HEK293 (cell line): ENCODE measurements at regions not wholly inside any gene's neighbourhood (a gene's known extent, or its start where the extent isn't known, plus 50 kb on each side); places are given as distances from the start of the nearest gene placed in this dataset.

ENCODE experiments used
- CTCF ChIA-PET: fragments of 350-600 bp; formaldehyde crosslinking; extraction: SDS; loops from one replicate; lab custom pipeline; 2021; ENCODE audit warnings: antibody characterized with exemption; lab: Yijun Ruan, JAX
- POLR2A ChIA-PET: fragments of 300-600 bp; formaldehyde crosslinking; extraction: SDS; loops from one replicate; lab custom pipeline; 2020; ENCODE audit warnings: antibody characterized with exemption, inconsistent platforms; lab: Yijun Ruan, JAX
- H3K27ac ChIP-seq: fragments of 200-500 bp; sonication (Bioruptor generic); 2 replicates; pipeline ENCODE4 v1.5.1; 2014; ENCODE audit warnings: low read depth, low read length, control low read depth, inconsistent platforms; ENCODE audit errors: extremely low read depth
- H3K36me3 ChIP-seq, 2 experiments: fragments of 200-500 bp in 1 of 2; sonication (Bioruptor generic) in 1 of 2; 1 replicate in 1 of 2; 2 replicates in 1 of 2; pipeline ENCODE4 v1.5.1; 2014 to 2017; ENCODE audit warnings: inconsistent platforms in 2 of 2, low read length in 2 of 2; ENCODE audit not compliant: control insufficient read depth in 2 of 2, insufficient read depth in 1 of 2
- H3K4me1 ChIP-seq: fragments of 200-500 bp; sonication (Bioruptor generic); 2 replicates; pipeline ENCODE4 v1.5.1; 2014; ENCODE audit warnings: mild to moderate bottlenecking, low read length, inconsistent platforms; ENCODE audit not compliant: control insufficient read depth, insufficient read depth
- H3K4me3 ChIP-seq: 2 replicates; pipeline ENCODE4 v1.5.1; 2011; ENCODE audit warnings: low read depth, mild to moderate bottlenecking, control low read depth, low read length, moderate library complexity
- H3K9me3 ChIP-seq: fragments of 200-500 bp; sonication (Bioruptor generic); 2 replicates; pipeline ENCODE4 v1.5.1; 2014; ENCODE audit warnings: low read depth, low read length, inconsistent platforms; ENCODE audit not compliant: control insufficient read depth, insufficient read depth
- ATF2 ChIP-seq: fragments of 450-650 bp; formaldehyde crosslinking; IDR thresholded peaks from 2 replicates; pipeline ENCODE4 v1.5.1; 2016; ENCODE audit warnings: missing biosample characterization, missing genetic modification characterization, low read depth
- MYNN ChIP-seq: fragments of 450-650 bp; formaldehyde crosslinking; IDR thresholded peaks from 2 replicates; pipeline ENCODE4 v1.5.1; 2016; ENCODE audit warnings: missing biosample characterization, missing genetic modification characterization, borderline replicate concordance
- REST ChIP-seq: fragments of 450-650 bp; formaldehyde crosslinking; IDR thresholded peaks from 2 replicates; pipeline ENCODE4 v1.5.1; 2016; ENCODE audit warnings: missing biosample characterization, missing genetic modification characterization
- SCRT1 ChIP-seq: fragments of 450-650 bp; formaldehyde crosslinking; IDR thresholded peaks from 2 replicates; pipeline ENCODE4 v1.5.1; 2016; ENCODE audit warnings: missing biosample characterization, missing genetic modification characterization, borderline replicate concordance
- WT1 ChIP-seq: fragments of 450-650 bp; formaldehyde crosslinking; IDR thresholded peaks from 2 replicates; pipeline ENCODE4 v1.5.1; 2016; ENCODE audit warnings: missing biosample characterization, missing genetic modification characterization
- ZBTB11 ChIP-seq: fragments of 450-650 bp; formaldehyde crosslinking; conservative IDR thresholded peaks from 2 replicates; pipeline ENCODE4 v1.5.1; 2016; ENCODE audit warnings: low read depth, missing biosample characterization, missing genetic modification characterization
- ZBTB17 ChIP-seq: fragments of 450-650 bp; formaldehyde crosslinking; IDR thresholded peaks from 2 replicates; pipeline ENCODE4 v1.5.1; 2016; ENCODE audit warnings: missing biosample characterization, missing genetic modification characterization
- ZBTB49 ChIP-seq: fragments of 450-650 bp; formaldehyde crosslinking; IDR thresholded peaks from 2 replicates; pipeline ENCODE4 v1.5.1; 2016; ENCODE audit warnings: missing biosample characterization, missing genetic modification characterization, low read depth
- ZNF140 ChIP-seq: fragments of 450-650 bp; formaldehyde crosslinking; IDR thresholded peaks from 2 replicates; pipeline ENCODE4 v1.5.1; 2016; ENCODE audit warnings: missing biosample characterization, missing genetic modification characterization
- ZNF16 ChIP-seq: fragments of 450-650 bp; formaldehyde crosslinking; IDR thresholded peaks from 2 replicates; pipeline ENCODE4 v1.5.1; 2016; ENCODE audit warnings: low read depth, missing biosample characterization, missing genetic modification characterization
- ZNF24 ChIP-seq: fragments of 450-650 bp; formaldehyde crosslinking; IDR thresholded peaks from 2 replicates; pipeline ENCODE4 v1.5.1; 2016; ENCODE audit warnings: missing biosample characterization, missing genetic modification characterization
- ZNF677 ChIP-seq: fragments of 450-650 bp; IDR thresholded peaks from 2 replicates; pipeline ENCODE4 v1.5.0; 2018; ENCODE audit warnings: missing biosample characterization, mild to moderate bottlenecking, missing genetic modification characterization, moderate library complexity

GRCh38 chr9:131807144-131807983 is 67.5 kb upstream of the RAPGEF1 start:
- TF ChIP-seq ZNF24 (tag by site-specific recombination) (no peak), ZNF677 (tag by site-specific recombination) (no peak), ATF2 (tag by site-specific recombination) (no peak), WT1 (tag by site-specific recombination) (no peak), ZNF16 (tag by site-specific recombination) (no peak)
- Histone ChIP-seq H3K27ac (no peak overlapping the region), H3K36me3 (no peaks in the 10 kb centered on the region), H3K4me3 (no peak overlapping the region), H3K4me1 (no peaks in the 10 kb centered on the region), H3K9me3 (no peaks in the 10 kb centered on the region)
- POLR2A ChIA-PET: interaction anchor here (0.6 kb wide), 1 partner anchor 363 kb away, joined by 3 read pairs; no protein-coding TSS in a partner anchor
- CTCF ChIA-PET: interaction anchor here (0.7 to 0.8 kb wide), 2 partner anchors 44 to 362 kb away, joined by 3 read pairs; no protein-coding TSS in a partner anchor

- Histone ChIP-seq H3K9me3 (no peaks in the 10 kb centered on the region), H3K4me1 (no peaks in the 10 kb centered on the region), H3K27ac (no peak overlapping the region), H3K4me3 (no peak overlapping the region), H3K36me3 (no peaks in the 10 kb centered on the region)
- TF ChIP-seq ZNF140 (no peak), SCRT1 (tag by site-specific recombination) (no peak), ZBTB11 (no peak)
- ChIA-PET POLR2A (no interaction called here), CTCF (interaction anchor here (0.5 to 0.7 kb wide), 2 partner anchors 21 to 769 kb away, joined by 3 to 4 read pairs; no protein-coding TSS in a partner anchor)
Observed at GRCh38 chr9:131805803-131806202, 65.9 kb upstream of the RAPGEF1 start.

- no peak overlapping the region for H3K4me3 ChIP-seq
- POLR2A ChIA-PET: no interaction called here
- TF ChIP-seq ZBTB17 (tag by site-specific recombination): no peak
- TF ChIP-seq MYNN: no peak
- TF ChIP-seq, all 188 proteins: peak for 0
- H3K27ac ChIP-seq: no peak overlapping the region
- H3K9me3 ChIP-seq: no peaks in the 10 kb centered on the region
- CTCF ChIA-PET: interaction anchor here (0.7 to 1.0 kb wide), 2 partner anchors 380 to 431 kb away, joined by 3 to 4 read pairs; no protein-coding TSS in a partner anchor
- H3K36me3 ChIP-seq: no peaks in the 10 kb centered on the region
- no peaks in the 10 kb centered on the region for H3K4me1 ChIP-seq
Observed at GRCh38 chr9:131804826-131805225, 65.0 kb upstream of the RAPGEF1 start.

GRCh38 chr9:131803758-131804411 is 64.0 kb upstream of the RAPGEF1 start:
- POLR2A ChIA-PET: no interaction called here

More at GRCh38 chr9:131803758-131804411, 64.0 kb upstream of the RAPGEF1 start:
- no peak overlapping the region for H3K27ac ChIP-seq
- H3K9me3 ChIP-seq: no peaks in the 10 kb centered on the region
- H3K36me3 ChIP-seq: no peaks in the 10 kb centered on the region
- H3K4me3 ChIP-seq: no peak overlapping the region
- no peaks in the 10 kb centered on the region for H3K4me1 ChIP-seq
- TF ChIP-seq ZBTB49 (tag by site-specific recombination) (no peak), REST (tag by site-specific recombination) (peak; percentile 37; the same call in 1 of the 2 replicates)
- CTCF ChIA-PET: interaction anchor here (0.6 to 1.0 kb wide), 5 partner anchors 41 to 465 kb away, joined by 3 to 4 read pairs (median 3); no protein-coding TSS in a partner anchor
